ENCODE measurements at regions not wholly inside any gene's neighbourhood (a gene's known extent, or its start where the extent isn't known, plus 50 kb on each side); places are given as distances from the start of the nearest gene placed in this dataset.

- H3K36me3 ChIP-seq (ENCODE audit: control insufficient read depth, insufficient read depth, low read length), result no peaks in the 10 kb centered on the region
- no peaks in the 10 kb centered on the region for H3K9me3 ChIP-seq (ENCODE audit: control insufficient read depth, low read length)
- no peak overlapping the region for H2AFZ ChIP-seq
- no peak overlapping the region for H3K4me2 ChIP-seq (ENCODE audit: low read length)
- TF ChIP-seq CTCF (IDR thresholded peaks at IDR 0.05), result no peak
- H3K79me2 ChIP-seq, result no peaks in the 10 kb centered on the region
- H3K27me3 ChIP-seq (ENCODE audit: control insufficient read depth, insufficient read depth, low read length), result no peaks in the 10 kb centered on the region
- H3K4me3 ChIP-seq (ENCODE audit: low read depth, low read length), result no peak overlapping the region
- no peak overlapping the region for H3K9ac ChIP-seq
- no peak overlapping the region for H3K27ac ChIP-seq
- no peaks in the 10 kb centered on the region for H3K4me1 ChIP-seq
Measured at GRCh38 chr21:34205811-34206571, 132.6 kb downstream of the MRPS6 start.

GRCh38 chr21:34213959-34214358, 140.6 kb downstream of the MRPS6 start:
- no peak for TF ChIP-seq CTCF (IDR thresholded peaks at IDR 0.05)

GRCh38 chr21:34215501-34215900, 142.1 kb downstream of the MRPS6 start:
- H3K27me3 ChIP-seq (ENCODE audit: control insufficient read depth, insufficient read depth, low read length), result no peaks in the 10 kb centered on the region
- no peak overlapping the region for H3K9ac ChIP-seq
- no peak overlapping the region for H3K4me3 ChIP-seq (ENCODE audit: low read depth, low read length)
- H3K9me3 ChIP-seq (ENCODE audit: control insufficient read depth, low read length), result no peaks in the 10 kb centered on the region
- no peak overlapping the region for H2AFZ ChIP-seq
- H3K4me2 ChIP-seq (ENCODE audit: low read length), result no peak overlapping the region
- H3K36me3 ChIP-seq (ENCODE audit: control insufficient read depth, insufficient read depth, low read length), result no peaks in the 10 kb centered on the region
- no peaks in the 10 kb centered on the region for H3K79me2 ChIP-seq
- H3K27ac ChIP-seq, result no peak overlapping the region
- TF ChIP-seq CTCF (IDR thresholded peaks at IDR 0.05), result no peak
- no peaks in the 10 kb centered on the region for H3K4me1 ChIP-seq

More at GRCh38 chr21:34213959-34214358, 140.6 kb downstream of the MRPS6 start:
- H3K4me3 ChIP-seq (ENCODE audit: low read depth, low read length), result no peak overlapping the region
- H3K9me3 ChIP-seq (ENCODE audit: control insufficient read depth, low read length), result no peaks in the 10 kb centered on the region
- no peaks in the 10 kb centered on the region for H3K36me3 ChIP-seq (ENCODE audit: control insufficient read depth, insufficient read depth, low read length)
- no peaks in the 10 kb centered on the region for H3K27me3 ChIP-seq (ENCODE audit: control insufficient read depth, insufficient read depth, low read length)
- no peaks in the 10 kb centered on the region for H3K79me2 ChIP-seq
- H3K9ac ChIP-seq, result no peak overlapping the region
- no peak overlapping the region for H3K4me2 ChIP-seq (ENCODE audit: low read length)
- H2AFZ ChIP-seq, result no peak overlapping the region
- no peak overlapping the region for H3K27ac ChIP-seq
- H3K4me1 ChIP-seq, result no peaks in the 10 kb centered on the region

GRCh38 chr21:34215911-34216717, 142.7 kb downstream of the MRPS6 start:
- Histone ChIP-seq H3K36me3 (ENCODE audit: control insufficient read depth, insufficient read depth, low read length) (no peaks in the 10 kb centered on the region), H3K9me3 (ENCODE audit: control insufficient read depth, low read length) (no peaks in the 10 kb centered on the region), H2AFZ (no peak overlapping the region), H3K79me2 (no peaks in the 10 kb centered on the region), H3K4me2 (ENCODE audit: low read length) (no peak overlapping the region), H3K4me1 (no peaks in the 10 kb centered on the region), H3K27me3 (ENCODE audit: control insufficient read depth, insufficient read depth, low read length) (no peaks in the 10 kb centered on the region), H3K27ac (no peak overlapping the region), H3K9ac (no peak overlapping the region), H3K4me3 (ENCODE audit: low read depth, low read length) (no peak overlapping the region)
- no peak for TF ChIP-seq CTCF (IDR thresholded peaks at IDR 0.05)
